GM21529 (cell line): ENCODE measurements at regions not wholly inside any gene's neighbourhood (a gene's known extent, or its start where the extent isn't known, plus 50 kb on each side); places are given as distances from the start of the nearest gene placed in this dataset.
A peak's percentile ranks its signal among the peaks of the same experiment; 100 is the strongest.

Experiments used
- ATAC-seq: cut with Tn5 transposase; IDR thresholded peaks from one replicate; pipeline ENCODE4 v1.9.1; 2021; ENCODE audit not compliant: unreplicated experiment

GRCh38 chr1:185646202-185646683 lies 87.9 kb upstream of the HMCN1 start:
- no peak for ATAC-seq

GRCh38 chr1:185645686-185646085 lies 88.5 kb upstream of the HMCN1 start:
- no peak for ATAC-seq

GRCh38 chr1:185645162-185645640 lies 89.0 kb upstream of the HMCN1 start:
- ATAC-seq: no peak

- ATAC-seq: no peak
Observed at GRCh38 chr1:185644531-185644930, 89.7 kb upstream of the HMCN1 start.

GRCh38 chr1:185636848-185637247 lies 97.3 kb upstream of the HMCN1 start:
- peak; percentile 100 for ATAC-seq

- ATAC-seq: no peak
Observed at GRCh38 chr1:185634704-185635103, 99.5 kb upstream of the HMCN1 start.

- no peak for ATAC-seq
Observed at GRCh38 chr1:185632659-185633423, 101.3 kb upstream of the HMCN1 start.

GRCh38 chr1:185631843-185632242 lies 102.3 kb upstream of the HMCN1 start:
- ATAC-seq: no peak

GRCh38 chr1:185627761-185628501 lies 106.3 kb upstream of the HMCN1 start:
- ATAC-seq: no peak

- no peak for ATAC-seq
Observed at GRCh38 chr1:185627171-185627570, 107.0 kb upstream of the HMCN1 start.

GRCh38 chr1:185626344-185626743 lies 107.8 kb upstream of the HMCN1 start:
- ATAC-seq: no peak

- ATAC-seq: no peak
Observed at GRCh38 chr1:185610954-185611353, 123.2 kb upstream of the HMCN1 start.

- ATAC-seq: peak; percentile 73
Observed at GRCh38 chr1:185608177-185608576, 126.0 kb upstream of the HMCN1 start.

- peak; percentile 62 for ATAC-seq
Observed at GRCh38 chr1:185603158-185603557, 131.0 kb upstream of the HMCN1 start.

GRCh38 chr1:185601189-185601588 lies 133.0 kb upstream of the HMCN1 start:
- ATAC-seq: peak; percentile 48

- no peak for ATAC-seq
Observed at GRCh38 chr1:185600641-185601040, 133.6 kb upstream of the HMCN1 start.

GRCh38 chr1:185598332-185598731 lies 135.9 kb upstream of the HMCN1 start:
- ATAC-seq: no peak

- ATAC-seq: peak; percentile 94
Observed at GRCh38 chr1:185595835-185596667, 138.1 kb upstream of the HMCN1 start.

GRCh38 chr1:185594786-185595410 lies 139.3 kb upstream of the HMCN1 start:
- ATAC-seq: no peak

GRCh38 chr1:185593271-185593670 lies 140.9 kb upstream of the HMCN1 start:
- ATAC-seq: no peak

- ATAC-seq: no peak
Observed at GRCh38 chr1:185585770-185586169, 148.4 kb upstream of the HMCN1 start.
